GM19025 (cell line): ENCODE measurements at regions not wholly inside any gene's neighbourhood (a gene's known extent, or its start where the extent isn't known, plus 50 kb on each side); places are given as distances from the start of the nearest gene placed in this dataset.

Source experiments
- ATAC-seq: cut with Tn5 transposase; IDR thresholded peaks from one replicate; pipeline ENCODE4 v1.9.1; 2021; ENCODE audit warnings: mild to moderate bottlenecking, low read depth, moderate library complexity; ENCODE audit not compliant: unreplicated experiment

DNA sequence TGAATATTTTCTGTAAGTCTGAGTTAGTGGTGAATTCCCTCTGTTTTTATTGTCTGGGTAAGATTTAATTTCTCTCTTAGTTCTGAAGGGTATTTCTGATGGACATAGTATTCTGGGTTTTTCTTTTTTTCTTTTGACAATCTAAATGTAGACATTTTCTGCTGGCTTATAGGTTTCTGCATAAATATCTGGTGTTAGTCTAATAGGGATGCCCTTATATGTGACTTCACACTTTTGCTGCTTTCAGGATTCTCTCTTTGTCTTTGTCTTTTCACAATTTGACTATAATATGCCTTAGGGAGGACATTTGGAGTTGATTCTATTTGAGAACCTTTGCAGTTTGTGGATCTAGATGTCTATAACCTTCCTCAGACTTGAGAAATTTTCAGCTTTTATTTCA is 667.2 kb downstream of the EPHA7 start:
- ATAC-seq: no peak

DNA sequence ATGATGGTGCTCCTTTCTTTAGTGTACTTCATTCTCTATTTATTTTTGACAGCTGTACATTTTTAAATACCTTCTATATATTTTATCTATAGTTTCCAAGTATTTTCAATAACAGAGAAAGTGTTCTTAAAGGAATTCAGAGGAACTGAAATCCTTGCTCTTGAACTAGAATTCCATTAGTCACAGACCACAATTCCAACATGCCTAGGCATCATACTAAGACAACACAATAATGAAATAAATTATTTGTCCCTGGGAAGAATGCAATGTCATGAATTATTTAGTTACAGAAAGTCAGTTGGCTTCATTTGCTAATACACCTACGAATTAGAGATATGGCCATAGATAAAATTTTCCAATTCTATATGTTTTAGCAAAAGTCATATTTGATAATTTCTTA is 671.2 kb downstream of the EPHA7 start:
- no peak for ATAC-seq

DNA sequence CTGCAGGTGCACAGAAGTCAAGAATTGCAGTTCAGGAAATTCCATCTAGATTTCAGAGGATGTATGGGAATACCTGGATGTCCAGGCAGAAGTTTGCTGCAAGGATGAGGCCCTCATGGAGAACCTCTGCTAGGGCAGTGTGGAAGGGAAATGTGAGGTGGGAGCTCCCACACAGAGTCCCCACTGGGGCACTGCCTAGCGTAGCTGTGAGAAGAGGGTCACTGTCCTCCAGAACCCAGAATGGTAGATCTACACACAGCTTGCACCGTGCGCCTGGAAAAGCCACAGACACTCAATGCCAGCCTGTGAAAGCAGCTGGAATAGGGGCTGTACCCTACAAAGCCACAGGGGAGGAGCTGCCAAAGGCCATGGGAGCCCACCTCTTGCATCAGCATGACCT is 681.4 kb downstream of the EPHA7 start:
- no peak for ATAC-seq

DNA sequence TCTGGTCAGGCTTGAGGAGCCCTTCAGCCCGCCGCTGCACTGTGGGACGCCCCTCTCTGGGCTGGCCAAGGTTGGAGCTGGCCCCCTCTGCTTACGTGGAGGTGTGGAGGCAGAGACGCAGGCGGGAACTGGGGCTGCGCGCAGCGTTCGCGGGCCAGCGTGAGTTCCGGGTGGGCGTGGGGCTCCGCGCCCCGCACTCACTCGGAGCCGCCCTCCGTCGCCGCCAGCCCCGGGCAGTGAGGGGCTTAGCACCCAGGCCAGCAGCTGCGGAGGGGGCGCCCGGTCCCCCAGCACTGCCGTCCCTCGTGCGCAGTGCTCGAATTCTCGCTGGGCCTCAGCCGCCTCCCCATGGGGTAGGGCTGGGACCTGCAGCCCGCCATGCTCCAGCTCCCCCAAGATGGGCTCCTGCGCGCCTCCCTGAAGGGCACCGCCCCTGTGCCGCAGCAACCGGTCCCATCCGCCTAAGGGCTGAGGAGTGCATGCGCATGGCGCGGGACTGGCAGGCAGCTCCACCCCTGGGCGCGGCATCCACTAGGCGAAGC is 695.9 kb downstream of the EPHA7 start:
- no peak for ATAC-seq

DNA sequence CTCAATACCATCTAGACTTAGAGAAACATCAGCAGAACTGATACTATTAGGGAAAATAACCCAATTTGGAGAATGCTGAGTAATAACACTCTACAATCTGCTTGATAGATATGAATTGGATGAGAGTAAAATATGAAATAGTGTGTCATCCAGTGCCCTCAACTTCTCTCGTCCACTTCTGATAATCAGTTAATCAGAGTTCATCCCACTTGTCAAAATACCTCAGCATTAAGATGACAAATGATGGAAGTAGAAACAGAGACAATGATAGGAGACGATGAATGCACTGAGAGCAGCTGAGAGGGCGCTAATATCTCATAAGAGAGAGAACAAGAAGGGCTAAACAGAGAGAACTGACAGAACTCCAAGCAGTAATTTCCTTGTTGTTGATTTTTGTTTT is 699.6 kb downstream of the EPHA7 start:
- ATAC-seq: no peak

DNA sequence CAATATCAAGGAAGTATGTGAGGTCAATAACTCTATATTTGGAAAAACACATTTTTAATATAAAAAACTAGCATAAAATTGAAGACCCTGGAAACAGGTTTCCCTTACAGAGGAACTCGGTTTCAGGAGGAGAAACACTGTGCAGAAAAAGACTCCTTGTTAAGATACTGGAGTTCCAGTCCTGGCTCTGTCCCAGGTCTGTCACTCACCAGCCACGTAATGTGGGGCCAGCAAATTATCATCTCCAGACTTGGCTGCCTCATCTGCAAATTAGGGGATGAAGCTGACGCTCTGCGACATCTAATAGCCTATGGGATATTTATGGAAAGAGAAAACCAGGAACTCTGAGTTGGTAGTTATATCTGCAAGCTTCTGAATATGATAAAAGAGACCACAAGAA is 702.7 kb downstream of the EPHA7 start:
- no peak for ATAC-seq

DNA sequence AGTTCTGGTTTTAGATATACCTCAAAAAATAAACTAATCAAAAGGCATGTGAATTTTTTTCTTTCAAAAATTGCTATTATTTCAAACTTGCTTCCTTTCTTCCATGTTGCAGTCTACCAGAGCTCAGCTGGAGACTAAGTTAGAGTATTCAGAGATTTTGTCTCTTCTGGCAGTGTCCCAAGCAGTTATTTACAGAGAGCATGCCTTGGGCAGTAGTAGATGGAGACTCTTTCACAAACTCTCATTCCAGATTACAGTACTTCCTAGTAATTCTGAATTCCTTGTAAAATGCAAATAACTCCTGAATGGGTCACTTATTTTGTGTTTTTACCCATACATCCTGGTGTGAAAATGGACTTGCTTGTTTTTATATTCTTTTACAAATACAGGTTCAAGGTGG is 703.4 kb downstream of the EPHA7 start:
- no peak for ATAC-seq

DNA sequence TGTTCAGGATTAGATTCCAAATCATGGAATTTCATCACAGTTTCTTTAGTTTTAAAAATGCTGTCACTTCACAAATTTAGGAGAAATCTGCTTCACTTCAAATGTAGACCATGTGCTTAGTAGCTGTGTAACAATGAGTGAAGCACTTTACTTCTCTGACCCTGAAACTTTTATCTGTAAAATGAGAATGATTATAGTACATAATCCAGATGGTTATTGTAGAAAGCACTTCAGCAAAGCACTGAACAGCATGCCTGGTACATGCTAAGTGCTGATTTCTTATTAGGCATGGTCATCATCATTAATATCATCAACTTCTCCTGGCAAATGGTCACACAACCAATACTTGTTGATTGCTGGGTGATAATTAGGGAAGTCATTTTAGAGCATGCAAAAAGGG is 705.0 kb downstream of the EPHA7 start:
- ATAC-seq: no peak

DNA sequence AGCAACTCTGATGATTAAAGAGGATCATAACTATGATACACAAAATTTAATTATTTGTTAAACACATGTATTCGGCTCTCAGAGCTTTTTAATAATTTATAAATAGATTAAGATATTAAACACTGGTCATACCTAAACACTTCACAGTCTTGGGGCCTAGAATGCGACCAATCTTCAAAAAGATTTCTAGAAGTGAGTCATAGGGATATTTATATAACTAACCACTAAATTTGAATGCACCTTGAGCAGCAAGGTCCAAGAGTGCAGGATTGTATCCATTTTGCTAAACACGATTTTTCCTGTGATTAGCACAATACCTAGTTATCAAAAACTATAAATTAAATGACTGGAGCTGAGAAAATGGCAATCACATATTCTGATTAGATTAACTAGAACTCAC is 709.3 kb downstream of the EPHA7 start:
- no peak for ATAC-seq

DNA sequence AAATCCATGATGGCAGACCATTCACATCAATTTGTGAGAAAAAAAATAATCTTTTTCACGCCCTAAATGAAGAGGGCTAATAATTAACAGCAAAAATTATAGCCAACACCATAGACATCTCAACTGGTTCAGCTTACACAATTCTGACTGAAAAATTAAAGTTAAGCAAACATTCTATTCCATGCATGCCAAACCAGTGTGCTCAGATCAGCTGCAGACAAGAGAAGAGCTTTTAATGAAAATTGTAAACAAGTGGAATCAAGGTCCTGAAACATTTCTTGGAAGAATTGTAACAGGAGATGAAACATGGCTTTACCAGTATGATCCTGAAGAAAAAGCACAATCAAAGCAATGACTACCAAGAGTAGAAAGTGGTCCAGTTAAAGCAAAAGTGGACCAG is 710.4 kb downstream of the EPHA7 start:
- ATAC-seq: no peak

DNA sequence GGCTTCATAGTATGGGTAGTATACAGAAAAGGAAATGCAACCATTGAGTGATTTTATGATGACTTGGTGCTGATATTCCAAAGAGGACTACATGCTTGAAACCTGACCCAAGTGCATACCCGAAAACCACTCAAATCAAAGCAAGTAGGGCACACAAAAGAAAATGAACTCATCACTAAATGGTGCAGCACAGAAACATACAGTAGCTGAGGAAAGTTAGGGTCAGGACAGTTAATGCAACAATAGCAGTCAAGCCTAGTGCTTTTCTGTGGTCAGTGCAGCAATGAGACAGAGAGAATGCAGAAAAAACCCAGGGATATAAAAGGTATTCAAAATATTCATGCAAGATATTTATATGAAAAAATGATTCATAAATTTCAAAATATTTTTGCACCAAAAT is 711.1 kb downstream of the EPHA7 start:
- no peak for ATAC-seq

DNA sequence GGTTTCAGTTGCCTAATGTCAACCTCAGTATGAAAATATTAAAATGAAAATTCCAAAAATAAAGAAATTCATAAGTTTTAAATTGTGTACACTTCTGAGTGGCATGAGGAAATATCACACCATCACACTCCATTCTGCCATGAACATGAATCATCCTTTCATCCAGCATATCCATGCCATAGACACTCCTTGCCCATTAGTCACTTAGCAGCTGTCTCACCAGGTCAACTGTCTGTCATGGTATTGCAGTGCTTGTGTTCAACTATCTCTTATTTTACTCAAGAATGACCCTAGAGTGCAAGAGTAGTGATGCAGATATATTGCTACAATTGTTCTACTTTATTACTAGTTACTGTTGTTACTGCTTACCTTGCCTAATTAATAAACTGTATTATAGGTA is 712.4 kb downstream of the EPHA7 start:
- ATAC-seq: no peak

DNA sequence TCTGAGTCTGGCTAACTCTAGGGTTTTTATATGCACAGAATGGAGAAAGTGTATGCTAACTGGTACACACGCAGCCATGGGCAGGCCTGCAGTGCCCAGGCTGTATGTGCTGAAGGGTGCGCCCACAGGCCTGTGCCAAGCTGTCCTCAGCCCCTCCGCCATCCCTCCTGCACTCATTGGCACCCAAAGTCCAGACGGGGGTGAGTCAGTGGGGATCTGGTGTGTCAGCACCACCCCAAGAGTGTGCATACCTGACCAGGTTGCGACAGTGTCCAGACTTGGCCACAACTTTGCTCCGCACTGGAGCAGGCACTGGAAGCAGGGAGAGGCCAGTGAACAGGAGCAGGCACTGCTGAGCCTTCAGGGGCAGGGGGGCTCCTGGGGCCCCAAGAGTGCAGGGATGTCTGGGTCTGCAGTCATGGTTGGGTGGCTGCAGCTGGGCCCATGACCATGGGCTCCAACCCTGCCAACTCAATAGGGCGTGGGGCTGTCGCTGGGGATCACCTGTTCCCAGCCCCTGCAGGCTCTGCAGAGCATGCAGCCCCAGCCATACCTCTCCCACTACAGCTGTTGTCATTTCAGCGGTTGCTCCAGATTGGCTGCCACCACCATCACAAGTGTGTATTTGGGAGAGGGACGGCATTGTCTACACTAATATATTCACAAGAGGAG is 717.8 kb downstream of the EPHA7 start:
- ATAC-seq: no peak

DNA sequence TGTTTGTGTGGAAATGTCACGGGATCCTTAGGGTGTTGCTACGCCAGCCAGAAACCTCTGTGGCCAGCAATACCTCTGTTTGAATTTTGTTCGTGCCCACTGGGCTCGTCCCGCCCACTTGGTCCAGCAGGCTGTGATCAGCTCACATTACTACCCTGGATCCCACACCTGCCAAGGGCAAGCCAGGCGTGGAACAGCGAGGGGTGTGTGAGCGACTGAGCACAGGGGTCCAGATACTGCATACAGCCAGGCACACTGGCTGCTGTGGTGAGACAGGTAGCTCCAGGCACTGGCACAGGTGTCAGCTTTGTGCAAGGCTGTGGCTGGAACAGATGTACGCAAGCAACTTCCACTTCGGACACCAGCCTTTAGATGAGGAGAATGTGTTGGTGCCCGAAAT is 718.9 kb downstream of the EPHA7 start:
- ATAC-seq: no peak

DNA sequence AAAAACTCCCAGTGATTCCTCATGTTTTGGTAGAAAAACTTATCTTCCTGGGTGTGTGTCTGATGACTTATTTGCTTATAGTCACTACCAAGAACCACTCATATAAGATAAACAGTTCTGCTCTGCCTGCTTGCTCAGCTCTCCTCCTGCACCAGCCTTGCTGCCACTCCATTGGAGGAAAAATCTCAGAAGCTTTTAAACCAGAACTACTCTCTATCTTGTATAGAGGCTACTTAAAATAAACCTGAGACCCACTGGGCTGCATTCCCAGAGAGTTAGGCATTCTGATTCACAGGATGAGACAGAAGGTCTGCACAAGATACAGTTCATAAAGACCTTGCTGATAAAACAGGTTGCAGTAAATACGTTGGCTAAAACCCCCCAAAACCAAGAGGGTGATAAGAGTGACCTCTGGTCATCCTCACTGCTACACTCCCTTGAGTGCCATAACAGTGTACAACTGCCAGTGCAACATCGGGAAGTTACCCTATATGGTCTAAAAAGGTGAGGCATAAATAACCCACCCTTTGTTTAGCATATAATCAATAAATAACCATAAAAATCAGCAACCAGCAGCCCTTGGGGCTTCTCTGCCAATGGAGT is 728.3 kb downstream of the EPHA7 start:
- no peak for ATAC-seq

DNA sequence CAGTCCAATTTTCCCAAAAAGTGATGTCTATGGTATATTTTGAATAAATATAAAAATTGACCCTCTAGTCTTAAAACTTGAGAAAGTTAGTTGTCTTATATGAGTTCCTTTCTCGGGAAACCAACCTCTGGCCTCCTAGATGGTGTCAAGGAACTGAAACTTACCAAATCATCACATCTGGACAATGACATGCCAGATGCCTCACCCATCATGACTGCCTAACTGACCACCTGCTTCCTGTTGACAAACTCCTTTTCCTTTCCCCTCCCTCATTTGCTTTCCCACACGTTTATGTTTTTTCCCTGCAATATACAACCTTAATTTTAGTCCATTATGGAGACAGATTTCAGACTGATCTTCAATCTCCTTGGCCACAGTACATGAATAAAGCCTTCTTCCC is 731.0 kb downstream of the EPHA7 start:
- ATAC-seq: no peak

DNA sequence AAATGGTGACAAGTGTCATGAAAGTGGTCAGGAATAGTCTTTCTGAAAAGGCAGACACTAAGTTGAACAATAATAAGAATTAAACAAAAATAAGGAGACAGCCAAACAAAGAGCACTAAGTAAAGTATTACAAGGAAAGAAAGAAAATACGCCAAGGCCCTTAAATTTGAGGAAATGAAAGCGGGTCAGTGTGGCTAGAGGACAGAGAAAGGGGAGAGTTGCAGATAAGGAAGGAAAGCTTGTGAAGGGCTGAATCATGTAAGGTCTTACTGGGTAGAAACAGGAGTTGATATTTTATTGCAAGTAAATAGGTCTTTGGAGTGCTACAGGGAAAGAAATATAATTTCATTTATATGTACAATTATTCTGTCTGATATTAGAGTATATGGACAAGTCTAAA is 732.1 kb downstream of the EPHA7 start:
- no peak for ATAC-seq

DNA sequence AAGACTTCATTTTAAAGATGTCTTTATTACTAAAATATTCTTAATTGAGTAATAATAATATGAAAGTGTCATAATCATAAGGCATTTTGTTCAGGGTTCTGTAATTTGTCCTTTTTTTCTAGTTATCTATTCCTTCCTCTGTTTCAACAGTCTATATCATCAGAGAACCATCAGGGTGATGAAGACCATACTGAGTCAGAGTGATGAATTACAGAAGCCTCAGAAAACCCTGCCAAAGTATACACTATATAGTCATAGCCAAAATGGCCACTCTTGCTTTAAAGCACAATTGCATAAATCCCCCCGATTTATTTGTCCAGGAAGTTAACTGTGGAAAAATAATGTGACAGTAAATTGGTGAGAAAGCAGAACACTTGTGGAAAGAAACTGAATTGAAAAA is 735.0 kb downstream of the EPHA7 start:
- ATAC-seq: no peak

DNA sequence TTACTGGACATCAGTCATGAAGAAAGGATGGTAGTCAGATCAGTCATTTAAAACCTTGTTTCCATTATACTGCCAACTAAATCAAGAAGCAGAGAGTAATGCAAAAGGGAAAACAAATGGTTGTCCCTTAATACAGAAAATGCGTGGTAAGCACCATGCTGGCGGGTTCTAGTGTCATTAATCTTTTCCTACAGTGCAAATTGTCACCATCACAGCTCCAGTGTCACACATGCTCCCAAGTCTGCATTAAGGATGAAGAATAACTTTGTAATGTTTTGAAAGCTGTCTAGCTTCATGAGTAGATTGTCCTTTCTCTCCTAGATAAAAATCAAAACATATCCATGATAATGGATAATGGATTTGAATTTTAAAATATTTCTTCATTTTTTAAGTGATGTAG is 735.6 kb downstream of the EPHA7 start:
- ATAC-seq: no peak

DNA sequence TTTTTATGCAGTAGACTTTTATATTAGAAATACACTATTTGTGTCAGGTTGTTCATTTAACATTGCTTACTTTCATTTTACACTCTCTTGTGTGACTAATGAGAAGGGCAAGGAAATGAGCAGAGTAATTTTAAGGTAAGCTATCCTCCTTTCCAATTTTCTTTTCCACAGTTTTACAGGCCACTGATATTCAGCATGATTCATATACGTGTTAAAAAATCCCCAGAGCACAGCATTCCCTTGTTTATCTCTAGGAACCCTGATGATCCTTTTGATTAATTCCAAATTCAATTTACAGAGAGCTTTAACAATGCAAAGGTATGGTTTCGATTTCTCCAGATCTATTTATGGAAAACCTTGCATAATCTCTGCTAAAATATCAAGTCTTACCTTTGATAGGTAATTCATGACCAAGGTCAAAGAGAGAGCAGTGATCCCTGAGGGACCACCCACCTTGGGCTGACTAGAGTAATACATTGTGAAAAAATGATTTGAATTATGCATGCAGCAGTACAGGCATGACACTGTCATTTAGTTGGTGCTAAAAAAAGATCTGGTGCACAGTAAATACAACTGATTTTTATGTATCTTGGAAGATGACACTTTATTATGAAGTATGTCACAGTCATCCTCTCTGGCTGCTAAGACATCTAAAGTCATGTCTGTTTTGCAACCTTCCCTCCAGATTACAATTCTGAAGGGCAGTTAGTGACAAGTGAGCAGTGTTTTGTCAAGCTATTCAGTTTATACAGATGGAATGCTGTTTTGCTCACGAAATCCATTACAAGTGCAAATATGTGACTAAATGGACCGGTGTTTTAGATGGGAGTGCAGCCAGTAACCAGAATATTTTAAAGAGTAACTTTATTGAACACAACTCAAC is 736.6 kb downstream of the EPHA7 start:
- ATAC-seq: no peak

DNA sequence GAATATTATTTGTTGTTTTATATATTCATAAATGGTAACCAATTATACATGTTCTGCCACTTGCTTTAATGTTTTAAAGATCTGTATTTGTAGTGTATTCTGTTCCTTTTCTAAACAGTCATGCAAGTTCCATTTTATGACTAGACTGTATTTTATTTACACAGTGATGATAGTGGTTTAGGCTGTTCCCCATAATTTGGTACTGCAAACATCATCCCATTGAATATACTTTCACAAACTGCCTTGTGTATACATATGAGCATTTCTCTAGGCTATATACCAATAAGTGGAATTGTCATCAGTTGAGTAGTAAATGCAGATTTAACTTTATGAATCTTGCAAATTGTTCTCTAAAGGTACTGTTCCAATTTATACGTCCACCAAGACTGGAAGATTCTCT is 738.0 kb downstream of the EPHA7 start:
- no peak for ATAC-seq
